ENCODE measurements at regions not wholly inside any gene's neighbourhood (a gene's known extent, or its start where the extent isn't known, plus 50 kb on each side); places are given as distances from the start of the nearest gene placed in this dataset.
"Not testable (repeated sequence)": the region's sequence is repeated elsewhere in the genome, so short reads cannot be mapped to it uniquely, and the experiment has no call there.

GRCh38 chr15:87549860-87550259 lies 706.7 kb downstream of the NTRK3 start:
- DNase-seq (ENCODE audit: low read depth in 1 of 2, low spot score in 1 of 2) = no peak
- Histone ChIP-seq H3K27ac (replicated peaks) (no peak overlapping the region), H3K4me3 (replicated peaks; ENCODE audit: insufficient read depth, low read length) (no peak overlapping the region), H3K27me3 (ENCODE audit: insufficient read depth, poor library complexity, severe bottlenecking) (no peaks in the 10 kb centered on the region)
- no peak for TF ChIP-seq SPI1 (IDR thresholded peaks at IDR 0.05; ENCODE audit: borderline replicate concordance, low read depth)
- TF ChIP-seq POLR2AphosphoS5 (IDR thresholded peaks at IDR 0.05; ENCODE audit: low read depth) = no peak
- no peak for TF ChIP-seq GABPA (IDR thresholded peaks at IDR 0.05; ENCODE audit: low read depth)
- TF ChIP-seq REST (IDR thresholded peaks at IDR 0.05; ENCODE audit: insufficient replicate concordance, low read depth) = no peak
- no peak for TF ChIP-seq CTCF (IDR thresholded peaks at IDR 0.05; ENCODE audit: insufficient read depth, low read length)

GRCh38 chr15:87549296-87549695 lies 707.2 kb downstream of the NTRK3 start:
- Histone ChIP-seq H3K27ac (replicated peaks) (no peak overlapping the region), H3K27me3 (ENCODE audit: insufficient read depth, poor library complexity, severe bottlenecking) (no peaks in the 10 kb centered on the region), H3K4me3 (replicated peaks; ENCODE audit: insufficient read depth, low read length) (no peak overlapping the region)
- DNase-seq (ENCODE audit: low read depth in 1 of 2, low spot score in 1 of 2) = no peak
- no peak for TF ChIP-seq CTCF (IDR thresholded peaks at IDR 0.05; ENCODE audit: insufficient read depth, low read length)

- not testable (repeated sequence) for H3K27me3 ChIP-seq (ENCODE audit: insufficient read depth, poor library complexity, severe bottlenecking); DNase-seq (ENCODE audit: low read depth in 1 of 2, low spot score in 1 of 2); H3K27ac ChIP-seq (replicated peaks); H3K4me3 ChIP-seq (replicated peaks; ENCODE audit: insufficient read depth, low read length)
These were observed 707.9 kb downstream of the NTRK3 start for GRCh38 chr15:87548590-87548989.

- TF ChIP-seq GABPA (IDR thresholded peaks at IDR 0.05; ENCODE audit: low read depth) (no peak), SPI1 (IDR thresholded peaks at IDR 0.05; ENCODE audit: borderline replicate concordance, low read depth) (no peak), CTCF (IDR thresholded peaks at IDR 0.05; ENCODE audit: insufficient read depth, low read length) (no peak), POLR2AphosphoS5 (IDR thresholded peaks at IDR 0.05; ENCODE audit: low read depth) (no peak), REST (IDR thresholded peaks at IDR 0.05; ENCODE audit: insufficient replicate concordance, low read depth) (no peak)
- DNase-seq (ENCODE audit: low read depth in 1 of 2, low spot score in 1 of 2) = no peak
- no peak overlapping the region for H3K27ac ChIP-seq (replicated peaks)
- no peaks in the 10 kb centered on the region for H3K27me3 ChIP-seq (ENCODE audit: insufficient read depth, poor library complexity, severe bottlenecking)
- no peak overlapping the region for H3K4me3 ChIP-seq (replicated peaks; ENCODE audit: insufficient read depth, low read length)
These were observed 708.9 kb downstream of the NTRK3 start for GRCh38 chr15:87547470-87548181.

Data from HL-60 (cell line).